HEK293T (cell line): ENCODE measurements at regions not wholly inside any gene's neighbourhood (a gene's known extent, or its start where the extent isn't known, plus 50 kb on each side); places are given as distances from the start of the nearest gene placed in this dataset.

Experiments used
- ARNT ChIP-seq: fragments of 450-650 bp; IDR thresholded peaks from 2 replicates; pipeline ENCODE4 v1.6.1; 2017; ENCODE audit warnings: mild to moderate bottlenecking
- FOXM1 ChIP-seq: fragments of 450-650 bp; IDR thresholded peaks from 2 replicates; pipeline ENCODE4 v1.6.1; 2017; ENCODE audit warnings: mild to moderate bottlenecking, borderline replicate concordance
- L3MBTL2 ChIP-seq: fragments of 450-650 bp; conservative IDR thresholded peaks from 2 replicates; pipeline ENCODE4 v1.6.1; 2016; ENCODE audit warnings: mild to moderate bottlenecking
- NFRKB ChIP-seq: fragments of 450-650 bp; IDR thresholded peaks from 2 replicates; pipeline ENCODE4 v1.6.1; 2016; ENCODE audit warnings: mild to moderate bottlenecking, moderate library complexity
- TARDBP ChIP-seq: fragments of 450-650 bp; IDR thresholded peaks from 2 replicates; pipeline ENCODE4 v1.6.1; 2016
- TF ChIP-seq, protein P1 (sequence below): fragments of 450-650 bp; IDR thresholded peaks from 2 replicates; pipeline ENCODE4 v1.6.1; 2016

- TF ChIP-seq NFRKB: no peak
- TF ChIP-seq, protein P1, sequence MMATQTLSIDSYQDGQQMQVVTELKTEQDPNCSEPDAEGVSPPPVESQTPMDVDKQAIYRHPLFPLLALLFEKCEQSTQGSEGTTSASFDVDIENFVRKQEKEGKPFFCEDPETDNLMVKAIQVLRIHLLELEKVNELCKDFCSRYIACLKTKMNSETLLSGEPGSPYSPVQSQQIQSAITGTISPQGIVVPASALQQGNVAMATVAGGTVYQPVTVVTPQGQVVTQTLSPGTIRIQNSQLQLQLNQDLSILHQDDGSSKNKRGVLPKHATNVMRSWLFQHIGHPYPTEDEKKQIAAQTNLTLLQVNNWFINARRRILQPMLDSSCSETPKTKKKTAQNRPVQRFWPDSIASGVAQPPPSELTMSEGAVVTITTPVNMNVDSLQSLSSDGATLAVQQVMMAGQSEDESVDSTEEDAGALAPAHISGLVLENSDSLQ: no peak
- no peak for TF ChIP-seq FOXM1
- TF ChIP-seq TARDBP: no peak
- TF ChIP-seq L3MBTL2: no peak
- no peak for TF ChIP-seq ARNT
Observed at GRCh38 chr12:34391771-34392581, 369.7 kb downstream of the ALG10 start.
